OCI-LY7 (cell line): ENCODE measurements at regions not wholly inside any gene's neighbourhood (a gene's known extent, or its start where the extent isn't known, plus 50 kb on each side); places are given as distances from the start of the nearest gene placed in this dataset.

Source experiments
- BruUV-seq: library from RNA; stranded (reverse); fragments of 400-500 nt; replicated peaks from 2 replicates; lab custom pipeline; 2021; lab: Mats Ljungman, UMichigan
- CTCF ChIA-PET: fragments of 300-600 bp; sonication (Branson Sonifier 250); formaldehyde crosslinking; loops from one replicate; lab custom pipeline; 2022; ENCODE audit warnings: antibody characterized with exemption; ENCODE audit not compliant: unreplicated experiment; lab: Charles Lee
- POLR2A ChIA-PET: fragments of 300-600 bp; sonication (Branson Sonifier 250); formaldehyde crosslinking; loops from one replicate; lab custom pipeline; 2022; ENCODE audit warnings: antibody characterized with exemption; lab: Charles Lee
- DNase-seq: peaks from one replicate; pipeline ENCODE4 v3.0.0-alpha.2; 2015; ENCODE audit warnings: low spot score
- H2AFZ ChIP-seq: fragments of 200-600 bp; sonication (generic), shearing (Covaris generic); 2 replicates; pipeline ENCODE4 v1.6.1; 2014; ENCODE audit warnings: mild to moderate bottlenecking, antibody characterized with exemption, low read length, moderate library complexity
- H3K27ac ChIP-seq: fragments of 200-600 bp; sonication (generic); 2 replicates; pipeline ENCODE4 v1.5.1; 2014; ENCODE audit warnings: mixed run types, low read depth, mild to moderate bottlenecking, moderate library complexity, low read length, inconsistent platforms; ENCODE audit not compliant: poor library complexity, severe bottlenecking
- H3K36me3 ChIP-seq: fragments of 200-600 bp; sonication (generic); 2 replicates; pipeline ENCODE4 v1.6.1; 2014; ENCODE audit warnings: mild to moderate bottlenecking, antibody characterized with exemption, low read length, moderate library complexity, mixed read lengths; ENCODE audit not compliant: insufficient read depth
- H3K4me1 ChIP-seq: fragments of 200-600 bp; sonication (generic); 2 replicates; pipeline ENCODE4 v1.5.1; 2014; ENCODE audit warnings: mild to moderate bottlenecking, low read length; ENCODE audit not compliant: insufficient read depth, poor library complexity, severe bottlenecking
- H3K4me2 ChIP-seq: fragments of 200-600 bp; sonication (generic); 2 replicates; pipeline ENCODE4 v1.6.1; 2014; ENCODE audit warnings: mild to moderate bottlenecking, low read length
- H3K4me3 ChIP-seq: fragments of 200-600 bp; sonication (generic); 2 replicates; pipeline ENCODE4 v1.5.1; 2014; ENCODE audit warnings: mild to moderate bottlenecking, low read depth, low read length; ENCODE audit not compliant: poor library complexity, severe bottlenecking
- H3K79me2 ChIP-seq: fragments of 200-600 bp; sonication (generic); 2 replicates; pipeline ENCODE4 v1.6.1; 2016; ENCODE audit warnings: low read depth, mild to moderate bottlenecking, low read length, moderate library complexity, mixed read lengths; ENCODE audit not compliant: insufficient read depth
- H3K9me2 ChIP-seq: fragments of 200-600 bp; sonication (generic); 2 replicates; pipeline ENCODE4 v1.6.1; 2016; ENCODE audit warnings: mild to moderate bottlenecking, low read length, mixed read lengths; ENCODE audit not compliant: insufficient read depth
- H3K9me3 ChIP-seq: fragments of 200-600 bp; sonication (generic); 2 replicates; pipeline ENCODE4 v1.6.1; 2014; ENCODE audit warnings: mild to moderate bottlenecking, mixed run types, low read length, mixed read lengths
- H4K20me1 ChIP-seq: fragments of 200-600 bp; sonication (generic); 2 replicates; pipeline ENCODE4 v1.6.1; 2014; ENCODE audit warnings: mild to moderate bottlenecking, antibody characterized with exemption, low read length, moderate library complexity, mixed read lengths; ENCODE audit not compliant: insufficient read depth
- CTCF ChIP-seq: fragments of 200-600 bp; sonication (generic); conservative IDR thresholded peaks from 2 replicates; pipeline ENCODE4 v1.5.1; 2014; ENCODE audit warnings: mild to moderate bottlenecking, antibody characterized with exemption, low read length, moderate library complexity, mixed read lengths
- EZH2phosphoT487 ChIP-seq: fragments of 200-600 bp; sonication (generic); IDR thresholded peaks from 2 replicates; pipeline ENCODE4 v1.6.1; 2018; ENCODE audit warnings: low read depth, borderline replicate concordance, mild to moderate bottlenecking, mixed run types, antibody characterized with exemption, low read length, moderate library complexity, mixed read lengths
- intact Hi-C: fragments of 100-400 bp; cut with micrococcal nuclease; formaldehyde crosslinking; loops from one replicate; pipeline ENCODE4 v1.10.0; 2022; ENCODE audit not compliant: unreplicated experiment

GRCh38 chr6:133802861-133803260 is 86.1 kb upstream of the TCF21 start:
- intact Hi-C loops: no loop called here
- H3K4me3 ChIP-seq: no peak overlapping the region
- BruUV-seq: no TSS peak
- H3K9me3 ChIP-seq: no peaks in the 10 kb centered on the region
- H4K20me1 ChIP-seq: no peaks in the 10 kb centered on the region
- H3K79me2 ChIP-seq: no peaks in the 10 kb centered on the region
- no peak overlapping the region for H3K4me2 ChIP-seq
- no peak overlapping the region for H3K27ac ChIP-seq
- no peak for DNase-seq
- ChIA-PET POLR2A (no interaction called here), CTCF (no interaction called here)
- H2AFZ ChIP-seq: no peak overlapping the region
- no peaks in the 10 kb centered on the region for H3K36me3 ChIP-seq
- H3K9me2 ChIP-seq: no peaks in the 10 kb centered on the region
- H3K4me1 ChIP-seq: no peaks in the 10 kb centered on the region
- TF ChIP-seq CTCF: no peak
- no peak for TF ChIP-seq EZH2phosphoT487

- H3K27ac ChIP-seq: no peak overlapping the region
These were observed 84.6 kb upstream of the TCF21 start for GRCh38 chr6:133804265-133804664.

More at GRCh38 chr6:133804265-133804664, 84.6 kb upstream of the TCF21 start:
- no peak overlapping the region for H3K4me3 ChIP-seq
- no peaks in the 10 kb centered on the region for H3K9me3 ChIP-seq
- H3K9me2 ChIP-seq: no peaks in the 10 kb centered on the region
- ChIA-PET CTCF (no interaction called here), POLR2A (interaction anchor here (0.6 kb wide), 2 partner anchors 413 to 634 kb away, joined by 3 to 4 read pairs; no protein-coding TSS in a partner anchor)
- DNase-seq: no peak
- no peak for TF ChIP-seq CTCF
- no peak for TF ChIP-seq EZH2phosphoT487
- no peak overlapping the region for H2AFZ ChIP-seq
- no peak overlapping the region for H3K4me2 ChIP-seq
- no peaks in the 10 kb centered on the region for H4K20me1 ChIP-seq
- H3K36me3 ChIP-seq: no peaks in the 10 kb centered on the region
- no peaks in the 10 kb centered on the region for H3K4me1 ChIP-seq
- H3K79me2 ChIP-seq: no peaks in the 10 kb centered on the region
- intact Hi-C loops: no loop called here
- no TSS peak for BruUV-seq
